HEK293 (cell line): ENCODE measurements at regions not wholly inside any gene's neighbourhood (a gene's known extent, or its start where the extent isn't known, plus 50 kb on each side); places are given as distances from the start of the nearest gene placed in this dataset.

Source experiments
- CTCF ChIA-PET: fragments of 350-600 bp; formaldehyde crosslinking; extraction: SDS; loops from one replicate; lab custom pipeline; 2021; ENCODE audit warnings: antibody characterized with exemption; lab: Yijun Ruan, JAX
- POLR2A ChIA-PET: fragments of 300-600 bp; formaldehyde crosslinking; extraction: SDS; loops from one replicate; lab custom pipeline; 2020; ENCODE audit warnings: antibody characterized with exemption, inconsistent platforms; lab: Yijun Ruan, JAX
- H3K27ac ChIP-seq: fragments of 200-500 bp; sonication (Bioruptor generic); 2 replicates; pipeline ENCODE4 v1.5.1; 2014; ENCODE audit warnings: low read depth, low read length, control low read depth, inconsistent platforms; ENCODE audit errors: extremely low read depth
- H3K36me3 ChIP-seq, 2 experiments: fragments of 200-500 bp in 1 of 2; sonication (Bioruptor generic) in 1 of 2; 1 replicate in 1 of 2; 2 replicates in 1 of 2; pipeline ENCODE4 v1.5.1; 2014 to 2017; ENCODE audit warnings: inconsistent platforms in 2 of 2, low read length in 2 of 2; ENCODE audit not compliant: control insufficient read depth in 2 of 2, insufficient read depth in 1 of 2
- H3K4me1 ChIP-seq: fragments of 200-500 bp; sonication (Bioruptor generic); 2 replicates; pipeline ENCODE4 v1.5.1; 2014; ENCODE audit warnings: mild to moderate bottlenecking, low read length, inconsistent platforms; ENCODE audit not compliant: control insufficient read depth, insufficient read depth
- H3K4me3 ChIP-seq: 2 replicates; pipeline ENCODE4 v1.5.1; 2011; ENCODE audit warnings: low read depth, mild to moderate bottlenecking, control low read depth, low read length, moderate library complexity
- H3K9me3 ChIP-seq: fragments of 200-500 bp; sonication (Bioruptor generic); 2 replicates; pipeline ENCODE4 v1.5.1; 2014; ENCODE audit warnings: low read depth, low read length, inconsistent platforms; ENCODE audit not compliant: control insufficient read depth, insufficient read depth
- KLF8 ChIP-seq: fragments of 450-650 bp; formaldehyde crosslinking; IDR thresholded peaks from 2 replicates; pipeline ENCODE4 v1.5.1; 2016; ENCODE audit warnings: missing biosample characterization, missing genetic modification characterization
- PRDM1 ChIP-seq: fragments of 450-650 bp; formaldehyde crosslinking; IDR thresholded peaks from 2 replicates; pipeline ENCODE4; 2016; ENCODE audit warnings: missing biosample characterization, missing genetic modification characterization
- SP2 ChIP-seq: fragments of 450-650 bp; formaldehyde crosslinking; IDR thresholded peaks from 2 replicates; pipeline ENCODE4 v1.5.1; 2016; ENCODE audit warnings: missing biosample characterization, missing genetic modification characterization
- SP7 ChIP-seq: fragments of 450-650 bp; formaldehyde crosslinking; IDR thresholded peaks from 2 replicates; pipeline ENCODE4 v1.5.1; 2016; ENCODE audit warnings: missing biosample characterization, missing genetic modification characterization
- WT1 ChIP-seq: fragments of 450-650 bp; formaldehyde crosslinking; IDR thresholded peaks from 2 replicates; pipeline ENCODE4 v1.5.1; 2016; ENCODE audit warnings: missing biosample characterization, missing genetic modification characterization
- ZFP69B ChIP-seq: fragments of 450-650 bp; formaldehyde crosslinking; IDR thresholded peaks from 2 replicates; pipeline ENCODE4 v1.5.1; 2016; ENCODE audit warnings: missing biosample characterization, missing genetic modification characterization
- ZNF341 ChIP-seq: fragments of 450-650 bp; formaldehyde crosslinking; IDR thresholded peaks from 2 replicates; pipeline ENCODE4; 2016; ENCODE audit warnings: low read depth, missing biosample characterization, missing genetic modification characterization
- ZNF514 ChIP-seq: fragments of 450-650 bp; formaldehyde crosslinking; IDR thresholded peaks from 2 replicates; pipeline ENCODE4 v1.5.1; 2016; ENCODE audit warnings: missing biosample characterization, missing genetic modification characterization
- ZNF529 ChIP-seq: fragments of 450-650 bp; formaldehyde crosslinking; IDR thresholded peaks from 2 replicates; pipeline ENCODE4 v1.5.1; 2017; ENCODE audit warnings: missing genetic modification characterization, missing biosample characterization; ENCODE audit not compliant: insufficient replicate concordance
- ZNF558 ChIP-seq: fragments of 450-650 bp; formaldehyde crosslinking; IDR thresholded peaks from 2 replicates; pipeline ENCODE4 v1.5.1; 2016; ENCODE audit warnings: missing biosample characterization, missing genetic modification characterization
- ZNF701 ChIP-seq: fragments of 450-650 bp; formaldehyde crosslinking; IDR thresholded peaks from 2 replicates; pipeline ENCODE4 v1.5.1; 2016; ENCODE audit warnings: missing biosample characterization, missing genetic modification characterization
- TF ChIP-seq, protein P1 (sequence below): IDR thresholded peaks from 2 replicates; pipeline ENCODE4 v1.6.1; 2011; ENCODE audit warnings: mild to moderate bottlenecking, low read depth, low read length, borderline replicate concordance
- TF ChIP-seq, protein P2 (sequence below): fragments of 450-650 bp; formaldehyde crosslinking; IDR thresholded peaks from 2 replicates; pipeline ENCODE4; 2016; ENCODE audit warnings: missing biosample characterization, missing genetic modification characterization
- TF ChIP-seq, protein P3 (sequence below): fragments of 450-650 bp; formaldehyde crosslinking; IDR thresholded peaks from 2 replicates; pipeline ENCODE4 v1.5.1; 2016; ENCODE audit warnings: missing biosample characterization, missing genetic modification characterization
- TF ChIP-seq, protein P4 (sequence below): fragments of 450-650 bp; formaldehyde crosslinking; IDR thresholded peaks from 2 replicates; pipeline ENCODE4 v1.5.1; 2016; ENCODE audit warnings: missing biosample characterization, missing genetic modification characterization
- TF ChIP-seq, protein P5 (sequence below): fragments of 450-650 bp; formaldehyde crosslinking; IDR thresholded peaks from 2 replicates; pipeline ENCODE4 v1.5.1; 2016; ENCODE audit warnings: missing biosample characterization, missing genetic modification characterization, low read depth
- TF ChIP-seq, protein P6 (sequence below): fragments of 450-650 bp; formaldehyde crosslinking; IDR thresholded peaks from 2 replicates; pipeline ENCODE4 v1.5.1; 2016; ENCODE audit warnings: missing biosample characterization, missing genetic modification characterization

DNA sequence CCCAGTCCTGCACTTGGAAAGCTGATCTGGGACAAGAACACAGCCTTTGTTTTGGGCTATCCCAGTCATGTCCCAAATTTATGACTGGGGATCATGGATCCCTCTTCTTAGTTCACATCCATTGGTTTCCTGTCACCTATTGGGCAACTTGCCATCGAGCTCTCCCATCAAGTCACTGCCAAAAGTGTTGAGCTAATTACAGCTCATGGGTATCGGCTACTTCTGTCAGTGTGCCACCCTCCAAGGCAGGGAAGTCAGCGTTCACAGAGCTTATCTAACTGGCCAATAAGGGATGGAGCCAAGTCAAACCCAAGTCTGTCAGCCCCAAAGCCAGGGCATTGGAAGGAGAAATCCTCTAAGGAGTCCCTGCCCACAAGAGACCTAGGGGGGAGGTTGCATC lies 53.2 kb upstream of the KATNAL1 start:
- ChIA-PET CTCF (interaction anchor here (0.7 kb wide), 1 partner anchor 224 kb away, joined by 4 read pairs; no protein-coding TSS in a partner anchor), POLR2A (no interaction called here)

More for the DNA sequence above, 53.2 kb upstream of the KATNAL1 start:
- H3K9me3 ChIP-seq: no peaks in the 10 kb centered on the region
- H3K4me1 ChIP-seq: no peaks in the 10 kb centered on the region
- TF ChIP-seq ZNF341 (tag by site-specific recombination): no peak
- TF ChIP-seq, protein P1, sequence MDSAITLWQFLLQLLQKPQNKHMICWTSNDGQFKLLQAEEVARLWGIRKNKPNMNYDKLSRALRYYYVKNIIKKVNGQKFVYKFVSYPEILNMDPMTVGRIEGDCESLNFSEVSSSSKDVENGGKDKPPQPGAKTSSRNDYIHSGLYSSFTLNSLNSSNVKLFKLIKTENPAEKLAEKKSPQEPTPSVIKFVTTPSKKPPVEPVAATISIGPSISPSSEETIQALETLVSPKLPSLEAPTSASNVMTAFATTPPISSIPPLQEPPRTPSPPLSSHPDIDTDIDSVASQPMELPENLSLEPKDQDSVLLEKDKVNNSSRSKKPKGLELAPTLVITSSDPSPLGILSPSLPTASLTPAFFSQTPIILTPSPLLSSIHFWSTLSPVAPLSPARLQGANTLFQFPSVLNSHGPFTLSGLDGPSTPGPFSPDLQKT: no peak
- no peak for TF ChIP-seq SP7 (tag by site-specific recombination)
- no peak for TF ChIP-seq SP2 (tag by site-specific recombination)
- TF ChIP-seq ZFP69B (tag by site-specific recombination): no peak
- no peak for TF ChIP-seq PRDM1 (tag by site-specific recombination)
- no peak for TF ChIP-seq ZNF558 (tag by site-specific recombination)
- TF ChIP-seq, protein P2, sequence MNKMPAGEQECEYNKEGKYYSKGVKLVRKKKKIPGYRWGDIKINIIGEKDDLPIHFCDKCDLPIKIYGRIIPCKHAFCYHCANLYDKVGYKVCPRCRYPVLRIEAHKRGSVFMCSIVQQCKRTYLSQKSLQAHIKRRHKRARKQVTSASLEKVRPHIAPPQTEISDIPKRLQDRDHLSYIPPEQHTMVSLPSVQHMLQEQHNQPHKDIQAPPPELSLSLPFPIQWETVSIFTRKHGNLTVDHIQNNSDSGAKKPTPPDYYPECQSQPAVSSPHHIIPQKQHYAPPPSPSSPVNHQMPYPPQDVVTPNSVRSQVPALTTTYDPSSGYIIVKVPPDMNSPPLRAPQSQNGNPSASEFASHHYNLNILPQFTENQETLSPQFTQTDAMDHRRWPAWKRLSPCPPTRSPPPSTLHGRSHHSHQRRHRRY: no peak
- TF ChIP-seq, protein P3, sequence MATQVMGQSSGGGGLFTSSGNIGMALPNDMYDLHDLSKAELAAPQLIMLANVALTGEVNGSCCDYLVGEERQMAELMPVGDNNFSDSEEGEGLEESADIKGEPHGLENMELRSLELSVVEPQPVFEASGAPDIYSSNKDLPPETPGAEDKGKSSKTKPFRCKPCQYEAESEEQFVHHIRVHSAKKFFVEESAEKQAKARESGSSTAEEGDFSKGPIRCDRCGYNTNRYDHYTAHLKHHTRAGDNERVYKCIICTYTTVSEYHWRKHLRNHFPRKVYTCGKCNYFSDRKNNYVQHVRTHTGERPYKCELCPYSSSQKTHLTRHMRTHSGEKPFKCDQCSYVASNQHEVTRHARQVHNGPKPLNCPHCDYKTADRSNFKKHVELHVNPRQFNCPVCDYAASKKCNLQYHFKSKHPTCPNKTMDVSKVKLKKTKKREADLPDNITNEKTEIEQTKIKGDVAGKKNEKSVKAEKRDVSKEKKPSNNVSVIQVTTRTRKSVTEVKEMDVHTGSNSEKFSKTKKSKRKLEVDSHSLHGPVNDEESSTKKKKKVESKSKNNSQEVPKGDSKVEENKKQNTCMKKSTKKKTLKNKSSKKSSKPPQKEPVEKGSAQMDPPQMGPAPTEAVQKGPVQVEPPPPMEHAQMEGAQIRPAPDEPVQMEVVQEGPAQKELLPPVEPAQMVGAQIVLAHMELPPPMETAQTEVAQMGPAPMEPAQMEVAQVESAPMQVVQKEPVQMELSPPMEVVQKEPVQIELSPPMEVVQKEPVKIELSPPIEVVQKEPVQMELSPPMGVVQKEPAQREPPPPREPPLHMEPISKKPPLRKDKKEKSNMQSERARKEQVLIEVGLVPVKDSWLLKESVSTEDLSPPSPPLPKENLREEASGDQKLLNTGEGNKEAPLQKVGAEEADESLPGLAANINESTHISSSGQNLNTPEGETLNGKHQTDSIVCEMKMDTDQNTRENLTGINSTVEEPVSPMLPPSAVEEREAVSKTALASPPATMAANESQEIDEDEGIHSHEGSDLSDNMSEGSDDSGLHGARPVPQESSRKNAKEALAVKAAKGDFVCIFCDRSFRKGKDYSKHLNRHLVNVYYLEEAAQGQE (tag by site-specific recombination): no peak
- TF ChIP-seq, protein P4, sequence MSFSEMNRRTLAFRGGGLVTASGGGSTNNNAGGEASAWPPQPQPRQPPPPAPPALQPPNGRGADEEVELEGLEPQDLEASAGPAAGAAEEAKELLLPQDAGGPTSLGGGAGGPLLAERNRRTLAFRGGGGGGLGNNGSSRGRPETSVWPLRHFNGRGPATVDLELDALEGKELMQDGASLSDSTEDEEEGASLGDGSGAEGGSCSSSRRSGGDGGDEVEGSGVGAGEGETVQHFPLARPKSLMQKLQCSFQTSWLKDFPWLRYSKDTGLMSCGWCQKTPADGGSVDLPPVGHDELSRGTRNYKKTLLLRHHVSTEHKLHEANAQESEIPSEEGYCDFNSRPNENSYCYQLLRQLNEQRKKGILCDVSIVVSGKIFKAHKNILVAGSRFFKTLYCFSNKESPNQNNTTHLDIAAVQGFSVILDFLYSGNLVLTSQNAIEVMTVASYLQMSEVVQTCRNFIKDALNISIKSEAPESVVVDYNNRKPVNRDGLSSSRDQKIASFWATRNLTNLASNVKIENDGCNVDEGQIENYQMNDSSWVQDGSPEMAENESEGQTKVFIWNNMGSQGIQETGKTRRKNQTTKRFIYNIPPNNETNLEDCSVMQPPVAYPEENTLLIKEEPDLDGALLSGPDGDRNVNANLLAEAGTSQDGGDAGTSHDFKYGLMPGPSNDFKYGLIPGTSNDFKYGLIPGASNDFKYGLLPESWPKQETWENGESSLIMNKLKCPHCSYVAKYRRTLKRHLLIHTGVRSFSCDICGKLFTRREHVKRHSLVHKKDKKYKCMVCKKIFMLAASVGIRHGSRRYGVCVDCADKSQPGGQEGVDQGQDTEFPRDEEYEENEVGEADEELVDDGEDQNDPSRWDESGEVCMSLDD (tag by site-specific recombination): no peak
- no peak for TF ChIP-seq ZNF701
- no peak for TF ChIP-seq KLF8 (tag by site-specific recombination)
- TF ChIP-seq ZNF514 (tag by site-specific recombination): no peak
- TF ChIP-seq, protein P5, sequence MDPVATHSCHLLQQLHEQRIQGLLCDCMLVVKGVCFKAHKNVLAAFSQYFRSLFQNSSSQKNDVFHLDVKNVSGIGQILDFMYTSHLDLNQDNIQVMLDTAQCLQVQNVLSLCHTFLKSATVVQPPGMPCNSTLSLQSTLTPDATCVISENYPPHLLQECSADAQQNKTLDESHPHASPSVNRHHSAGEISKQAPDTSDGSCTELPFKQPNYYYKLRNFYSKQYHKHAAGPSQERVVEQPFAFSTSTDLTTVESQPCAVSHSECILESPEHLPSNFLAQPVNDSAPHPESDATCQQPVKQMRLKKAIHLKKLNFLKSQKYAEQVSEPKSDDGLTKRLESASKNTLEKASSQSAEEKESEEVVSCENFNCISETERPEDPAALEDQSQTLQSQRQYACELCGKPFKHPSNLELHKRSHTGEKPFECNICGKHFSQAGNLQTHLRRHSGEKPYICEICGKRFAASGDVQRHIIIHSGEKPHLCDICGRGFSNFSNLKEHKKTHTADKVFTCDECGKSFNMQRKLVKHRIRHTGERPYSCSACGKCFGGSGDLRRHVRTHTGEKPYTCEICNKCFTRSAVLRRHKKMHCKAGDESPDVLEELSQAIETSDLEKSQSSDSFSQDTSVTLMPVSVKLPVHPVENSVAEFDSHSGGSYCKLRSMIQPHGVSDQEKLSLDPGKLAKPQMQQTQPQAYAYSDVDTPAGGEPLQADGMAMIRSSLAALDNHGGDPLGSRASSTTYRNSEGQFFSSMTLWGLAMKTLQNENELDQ (tag by site-specific recombination): no peak
- TF ChIP-seq, protein P6, sequence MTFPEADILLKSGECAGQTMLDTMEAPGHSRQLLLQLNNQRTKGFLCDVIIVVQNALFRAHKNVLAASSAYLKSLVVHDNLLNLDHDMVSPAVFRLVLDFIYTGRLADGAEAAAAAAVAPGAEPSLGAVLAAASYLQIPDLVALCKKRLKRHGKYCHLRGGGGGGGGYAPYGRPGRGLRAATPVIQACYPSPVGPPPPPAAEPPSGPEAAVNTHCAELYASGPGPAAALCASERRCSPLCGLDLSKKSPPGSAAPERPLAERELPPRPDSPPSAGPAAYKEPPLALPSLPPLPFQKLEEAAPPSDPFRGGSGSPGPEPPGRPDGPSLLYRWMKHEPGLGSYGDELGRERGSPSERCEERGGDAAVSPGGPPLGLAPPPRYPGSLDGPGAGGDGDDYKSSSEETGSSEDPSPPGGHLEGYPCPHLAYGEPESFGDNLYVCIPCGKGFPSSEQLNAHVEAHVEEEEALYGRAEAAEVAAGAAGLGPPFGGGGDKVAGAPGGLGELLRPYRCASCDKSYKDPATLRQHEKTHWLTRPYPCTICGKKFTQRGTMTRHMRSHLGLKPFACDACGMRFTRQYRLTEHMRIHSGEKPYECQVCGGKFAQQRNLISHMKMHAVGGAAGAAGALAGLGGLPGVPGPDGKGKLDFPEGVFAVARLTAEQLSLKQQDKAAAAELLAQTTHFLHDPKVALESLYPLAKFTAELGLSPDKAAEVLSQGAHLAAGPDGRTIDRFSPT: no peak
- no peak for TF ChIP-seq ZNF529
- TF ChIP-seq WT1 (tag by site-specific recombination): no peak
- H3K36me3 ChIP-seq: no peaks in the 10 kb centered on the region
- H3K4me3 ChIP-seq: no peak overlapping the region
- H3K27ac ChIP-seq: no peak overlapping the region
